ENCODE measurements at regions not wholly inside any gene's neighbourhood (a gene's known extent, or its start where the extent isn't known, plus 50 kb on each side); places are given as distances from the start of the nearest gene placed in this dataset.

DNA sequence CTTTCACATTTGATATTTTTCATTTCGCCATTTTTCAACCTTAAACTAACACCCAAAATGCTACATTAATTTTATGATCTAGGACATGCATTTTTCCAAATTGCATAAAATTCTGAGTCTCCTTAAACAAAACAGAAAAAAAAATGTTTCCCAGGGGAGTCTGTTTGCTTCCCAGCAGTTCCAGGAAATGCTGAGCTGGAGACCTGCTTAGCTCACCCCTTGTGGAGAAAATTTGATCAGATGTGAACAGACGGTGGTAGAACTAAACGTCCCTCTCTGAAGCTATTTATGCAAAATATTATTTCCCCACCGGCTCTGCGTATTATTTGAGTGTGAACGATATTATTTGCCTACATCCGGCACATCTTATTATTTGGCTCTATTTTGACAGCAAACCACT is 74.9 kb upstream of the AGAP1 start (continued):
- TF ChIP-seq, protein P1, sequence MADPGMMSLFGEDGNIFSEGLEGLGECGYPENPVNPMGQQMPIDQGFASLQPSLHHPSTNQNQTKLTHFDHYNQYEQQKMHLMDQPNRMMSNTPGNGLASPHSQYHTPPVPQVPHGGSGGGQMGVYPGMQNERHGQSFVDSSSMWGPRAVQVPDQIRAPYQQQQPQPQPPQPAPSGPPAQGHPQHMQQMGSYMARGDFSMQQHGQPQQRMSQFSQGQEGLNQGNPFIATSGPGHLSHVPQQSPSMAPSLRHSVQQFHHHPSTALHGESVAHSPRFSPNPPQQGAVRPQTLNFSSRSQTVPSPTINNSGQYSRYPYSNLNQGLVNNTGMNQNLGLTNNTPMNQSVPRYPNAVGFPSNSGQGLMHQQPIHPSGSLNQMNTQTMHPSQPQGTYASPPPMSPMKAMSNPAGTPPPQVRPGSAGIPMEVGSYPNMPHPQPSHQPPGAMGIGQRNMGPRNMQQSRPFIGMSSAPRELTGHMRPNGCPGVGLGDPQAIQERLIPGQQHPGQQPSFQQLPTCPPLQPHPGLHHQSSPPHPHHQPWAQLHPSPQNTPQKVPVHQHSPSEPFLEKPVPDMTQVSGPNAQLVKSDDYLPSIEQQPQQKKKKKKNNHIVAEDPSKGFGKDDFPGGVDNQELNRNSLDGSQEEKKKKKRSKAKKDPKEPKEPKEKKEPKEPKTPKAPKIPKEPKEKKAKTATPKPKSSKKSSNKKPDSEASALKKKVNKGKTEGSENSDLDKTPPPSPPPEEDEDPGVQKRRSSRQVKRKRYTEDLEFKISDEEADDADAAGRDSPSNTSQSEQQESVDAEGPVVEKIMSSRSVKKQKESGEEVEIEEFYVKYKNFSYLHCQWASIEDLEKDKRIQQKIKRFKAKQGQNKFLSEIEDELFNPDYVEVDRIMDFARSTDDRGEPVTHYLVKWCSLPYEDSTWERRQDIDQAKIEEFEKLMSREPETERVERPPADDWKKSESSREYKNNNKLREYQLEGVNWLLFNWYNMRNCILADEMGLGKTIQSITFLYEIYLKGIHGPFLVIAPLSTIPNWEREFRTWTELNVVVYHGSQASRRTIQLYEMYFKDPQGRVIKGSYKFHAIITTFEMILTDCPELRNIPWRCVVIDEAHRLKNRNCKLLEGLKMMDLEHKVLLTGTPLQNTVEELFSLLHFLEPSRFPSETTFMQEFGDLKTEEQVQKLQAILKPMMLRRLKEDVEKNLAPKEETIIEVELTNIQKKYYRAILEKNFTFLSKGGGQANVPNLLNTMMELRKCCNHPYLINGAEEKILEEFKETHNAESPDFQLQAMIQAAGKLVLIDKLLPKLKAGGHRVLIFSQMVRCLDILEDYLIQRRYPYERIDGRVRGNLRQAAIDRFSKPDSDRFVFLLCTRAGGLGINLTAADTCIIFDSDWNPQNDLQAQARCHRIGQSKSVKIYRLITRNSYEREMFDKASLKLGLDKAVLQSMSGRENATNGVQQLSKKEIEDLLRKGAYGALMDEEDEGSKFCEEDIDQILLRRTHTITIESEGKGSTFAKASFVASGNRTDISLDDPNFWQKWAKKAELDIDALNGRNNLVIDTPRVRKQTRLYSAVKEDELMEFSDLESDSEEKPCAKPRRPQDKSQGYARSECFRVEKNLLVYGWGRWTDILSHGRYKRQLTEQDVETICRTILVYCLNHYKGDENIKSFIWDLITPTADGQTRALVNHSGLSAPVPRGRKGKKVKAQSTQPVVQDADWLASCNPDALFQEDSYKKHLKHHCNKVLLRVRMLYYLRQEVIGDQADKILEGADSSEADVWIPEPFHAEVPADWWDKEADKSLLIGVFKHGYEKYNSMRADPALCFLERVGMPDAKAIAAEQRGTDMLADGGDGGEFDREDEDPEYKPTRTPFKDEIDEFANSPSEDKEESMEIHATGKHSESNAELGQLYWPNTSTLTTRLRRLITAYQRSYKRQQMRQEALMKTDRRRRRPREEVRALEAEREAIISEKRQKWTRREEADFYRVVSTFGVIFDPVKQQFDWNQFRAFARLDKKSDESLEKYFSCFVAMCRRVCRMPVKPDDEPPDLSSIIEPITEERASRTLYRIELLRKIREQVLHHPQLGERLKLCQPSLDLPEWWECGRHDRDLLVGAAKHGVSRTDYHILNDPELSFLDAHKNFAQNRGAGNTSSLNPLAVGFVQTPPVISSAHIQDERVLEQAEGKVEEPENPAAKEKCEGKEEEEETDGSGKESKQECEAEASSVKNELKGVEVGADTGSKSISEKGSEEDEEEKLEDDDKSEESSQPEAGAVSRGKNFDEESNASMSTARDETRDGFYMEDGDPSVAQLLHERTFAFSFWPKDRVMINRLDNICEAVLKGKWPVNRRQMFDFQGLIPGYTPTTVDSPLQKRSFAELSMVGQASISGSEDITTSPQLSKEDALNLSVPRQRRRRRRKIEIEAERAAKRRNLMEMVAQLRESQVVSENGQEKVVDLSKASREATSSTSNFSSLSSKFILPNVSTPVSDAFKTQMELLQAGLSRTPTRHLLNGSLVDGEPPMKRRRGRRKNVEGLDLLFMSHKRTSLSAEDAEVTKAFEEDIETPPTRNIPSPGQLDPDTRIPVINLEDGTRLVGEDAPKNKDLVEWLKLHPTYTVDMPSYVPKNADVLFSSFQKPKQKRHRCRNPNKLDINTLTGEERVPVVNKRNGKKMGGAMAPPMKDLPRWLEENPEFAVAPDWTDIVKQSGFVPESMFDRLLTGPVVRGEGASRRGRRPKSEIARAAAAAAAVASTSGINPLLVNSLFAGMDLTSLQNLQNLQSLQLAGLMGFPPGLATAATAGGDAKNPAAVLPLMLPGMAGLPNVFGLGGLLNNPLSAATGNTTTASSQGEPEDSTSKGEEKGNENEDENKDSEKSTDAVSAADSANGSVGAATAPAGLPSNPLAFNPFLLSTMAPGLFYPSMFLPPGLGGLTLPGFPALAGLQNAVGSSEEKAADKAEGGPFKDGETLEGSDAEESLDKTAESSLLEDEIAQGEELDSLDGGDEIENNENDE (IDR thresholded peaks at IDR 0.05; ENCODE audit: insufficient replicate concordance, low read length), result no peak
- TF ChIP-seq CREB1 (IDR thresholded peaks at IDR 0.05) (no peak), GABPA (IDR thresholded peaks at IDR 0.05; ENCODE audit: borderline replicate concordance, insufficient read depth, low read length) (no peak), NANOG (IDR thresholded peaks at IDR 0.05; ENCODE audit: insufficient read depth, low read depth, low read length, poor library complexity, severe bottlenecking) (no peak), RFX5 (IDR thresholded peaks at IDR 0.05; ENCODE audit: borderline replicate concordance, low read depth, low read length) (no peak)
